ENCODE measurements at regions not wholly inside any gene's neighbourhood (a gene's known extent, or its start where the extent isn't known, plus 50 kb on each side); places are given as distances from the start of the nearest gene placed in this dataset.

GRCh38 chr11:113554526-113554925 lies 79.3 kb upstream of the DRD2 start:
- no peak for DNase-seq
- intact Hi-C loops (cut with micrococcal nuclease; ENCODE audit: unreplicated experiment): no loop called here

GRCh38 chr11:113553915-113554314 lies 78.7 kb upstream of the DRD2 start:
- no TSS peak for BruUV-seq (replicated peaks)
- Histone ChIP-seq H3K79me2 (ENCODE audit: low read depth) (no peaks in the 10 kb centered on the region), H3K27me3 (ENCODE audit: insufficient read depth, low read depth) (peaks cover 57% of the 10 kb centered on the region), H3K27ac (no peak overlapping the region), H3K9me2 (ENCODE audit: insufficient read depth) (no peaks in the 10 kb centered on the region), H2AFZ (no peak overlapping the region), H4K20me1 (ENCODE audit: insufficient read depth) (no peaks in the 10 kb centered on the region), H3K9me3 (ENCODE audit: insufficient read depth, low read depth) (no peaks in the 10 kb centered on the region), H3K4me2 (no peak overlapping the region), H3K36me3 (ENCODE audit: low read depth) (no peaks in the 10 kb centered on the region), H3F3A (ENCODE audit: insufficient read depth, low read depth) (no peaks in the 10 kb centered on the region), H3K4me1 (replicated peaks; ENCODE audit: insufficient read depth) (no peaks in the 10 kb centered on the region), H3K4me3 (no peak overlapping the region)
- CTCF ChIA-PET: no interaction called here
- intact Hi-C loops (cut with micrococcal nuclease; ENCODE audit: unreplicated experiment): no loop called here
- TF ChIP-seq EZH2 (IDR thresholded peaks at IDR 0.05; ENCODE audit: low read depth) (no peak), CTCF (conservative IDR thresholded peaks at IDR 0.05) (no peak)
- DNase-seq: no peak
- POLR2A ChIA-PET (ENCODE audit: unreplicated experiment): no interaction called here

More at GRCh38 chr11:113554526-113554925, 79.3 kb upstream of the DRD2 start:
- Histone ChIP-seq H3K4me1 (replicated peaks; ENCODE audit: insufficient read depth) (no peaks in the 10 kb centered on the region), H3K27ac (no peak overlapping the region), H3K9me3 (ENCODE audit: insufficient read depth, low read depth) (no peaks in the 10 kb centered on the region), H3F3A (ENCODE audit: insufficient read depth, low read depth) (no peaks in the 10 kb centered on the region), H3K4me2 (no peak overlapping the region), H3K36me3 (ENCODE audit: low read depth) (no peaks in the 10 kb centered on the region), H3K9me2 (ENCODE audit: insufficient read depth) (no peaks in the 10 kb centered on the region), H3K79me2 (ENCODE audit: low read depth) (no peaks in the 10 kb centered on the region), H4K20me1 (ENCODE audit: insufficient read depth) (no peaks in the 10 kb centered on the region), H3K4me3 (no peak overlapping the region), H3K27me3 (ENCODE audit: insufficient read depth, low read depth) (peaks cover 55% of the 10 kb centered on the region), H2AFZ (no peak overlapping the region)
- TF ChIP-seq EZH2 (IDR thresholded peaks at IDR 0.05; ENCODE audit: low read depth) (no peak), CTCF (conservative IDR thresholded peaks at IDR 0.05) (no peak)
- ChIA-PET CTCF (no interaction called here), POLR2A (ENCODE audit: unreplicated experiment) (no interaction called here)
- no TSS peak for BruUV-seq (replicated peaks)

- no peak overlapping the region for H3K4me3 ChIP-seq
- H3K36me3 ChIP-seq (ENCODE audit: low read depth): no peaks in the 10 kb centered on the region
- H3K9me3 ChIP-seq (ENCODE audit: insufficient read depth, low read depth): no peaks in the 10 kb centered on the region
- H3F3A ChIP-seq (ENCODE audit: insufficient read depth, low read depth): no peaks in the 10 kb centered on the region
- H2AFZ ChIP-seq: no peak overlapping the region
- no peak for TF ChIP-seq CTCF (conservative IDR thresholded peaks at IDR 0.05)
- TF ChIP-seq EZH2 (IDR thresholded peaks at IDR 0.05; ENCODE audit: low read depth): no peak
- H3K4me2 ChIP-seq: no peak overlapping the region
- H3K79me2 ChIP-seq (ENCODE audit: low read depth): no peaks in the 10 kb centered on the region
- no peaks in the 10 kb centered on the region for H3K9me2 ChIP-seq (ENCODE audit: insufficient read depth)
- H3K4me1 ChIP-seq (replicated peaks; ENCODE audit: insufficient read depth): no peaks in the 10 kb centered on the region
- BruUV-seq (replicated peaks): no TSS peak
- POLR2A ChIA-PET (ENCODE audit: unreplicated experiment): no interaction called here
- CTCF ChIA-PET: no interaction called here
- intact Hi-C loops (cut with micrococcal nuclease; ENCODE audit: unreplicated experiment): no loop called here
- H3K27ac ChIP-seq: no peak overlapping the region
- no peaks in the 10 kb centered on the region for H4K20me1 ChIP-seq (ENCODE audit: insufficient read depth)
- H3K27me3 ChIP-seq (ENCODE audit: insufficient read depth, low read depth): peaks cover 50% of the 10 kb centered on the region
- no peak for DNase-seq
Measured at GRCh38 chr11:113553235-113553634, 78.0 kb upstream of the DRD2 start.
